Upper lobe of left lung (tissue), 4 donors: ENCODE measurements at regions not wholly inside any gene's neighbourhood (a gene's known extent, or its start where the extent isn't known, plus 50 kb on each side); places are given as distances from the start of the nearest gene placed in this dataset.

ENCODE experiments used
- CTCF ChIP-seq, 6 experiments: fragments of 450-650 bp in 4 of 6; fragments of 200-600 bp in 2 of 6; sonication (generic) in 2 of 6; IDR thresholded peaks; one replicate each; pipeline ENCODE4 v1.5.1; 2016 to 2019; ENCODE audit warnings: antibody characterized with exemption in 6 of 6
- EP300 ChIP-seq, 4 donors: sonication (generic); formaldehyde crosslinking; IDR thresholded peaks; one replicate each; pipeline ENCODE4 v1.5.1; 2017; ENCODE audit warnings: antibody characterized with exemption in 4 of 4, control low read depth in 2 of 4
- POLR2A ChIP-seq, 4 donors: fragments of 450-650 bp; IDR thresholded peaks; one replicate each; pipeline ENCODE4 v1.5.1; 2016 to 2017; ENCODE audit warnings: antibody characterized with exemption in 4 of 4, mild to moderate bottlenecking in 2 of 4

GRCh38 chr2:180705122-180705521 lies 275.3 kb upstream of the UBE2E3 start:
- TF ChIP-seq POLR2A (IDR thresholded peaks at IDR 0.05) = no peak
- TF ChIP-seq CTCF (IDR thresholded peaks at IDR 0.05) = no peak
- TF ChIP-seq EP300 (IDR thresholded peaks at IDR 0.05) = no peak
